ENCODE measurements at regions not wholly inside any gene's neighbourhood (a gene's known extent, or its start where the extent isn't known, plus 50 kb on each side); places are given as distances from the start of the nearest gene placed in this dataset.

GRCh38 chr13:107590556-107590955 is 624.8 kb downstream of the LIG4 start:
- Histone ChIP-seq H3K79me2 (ENCODE audit: insufficient read depth, low read length) (no peaks in the 10 kb centered on the region), H3K14ac (ENCODE audit: insufficient read depth, low read length) (no peak overlapping the region), H3K4me2 (ENCODE audit: insufficient read depth, insufficient read length, low read length) (no peak overlapping the region), H3K9me3 (ENCODE audit: control insufficient read depth, low read depth, low read length) (no peaks in the 10 kb centered on the region), H2BK20ac (ENCODE audit: low read depth, low read length, poor library complexity, severe bottlenecking) (no peak overlapping the region), H3K79me1 (ENCODE audit: insufficient read depth, low read depth, low read length, poor library complexity, severe bottlenecking) (no peaks in the 10 kb centered on the region), H2BK120ac (ENCODE audit: low read depth, low read length, poor library complexity, severe bottlenecking) (no peak overlapping the region), H3K23ac (ENCODE audit: insufficient read length, low read depth, low read length) (no peak overlapping the region), H3K4me1 (ENCODE audit: insufficient read depth, low read length) (no peaks in the 10 kb centered on the region), H4K5ac (ENCODE audit: insufficient read length, low read depth, low read length) (no peak overlapping the region), H3K56ac (ENCODE audit: insufficient read length, low read depth, low read length) (no peak overlapping the region), H3K4ac (ENCODE audit: low read depth, low read length) (no peak overlapping the region), H2AK5ac (ENCODE audit: insufficient read length, low read length) (no peak overlapping the region), H2BK5ac (ENCODE audit: insufficient read length, low read length) (no peak overlapping the region), H3K27ac (ENCODE audit: insufficient read length, low read depth, low read length) (no peak overlapping the region), H3K9ac (ENCODE audit: extremely low read depth, insufficient read length, low read length) (no peak overlapping the region), H2BK12ac (ENCODE audit: insufficient read length, low read depth, low read length) (no peak overlapping the region), H3K27me3 (ENCODE audit: insufficient read depth, low read length) (no peaks in the 10 kb centered on the region), H4K20me1 (ENCODE audit: control insufficient read depth, insufficient read depth, insufficient read length) (no peaks in the 10 kb centered on the region), H3K18ac (ENCODE audit: insufficient read length, low read depth, low read length) (no peak overlapping the region), H2BK15ac (ENCODE audit: low read depth, low read length) (no peak overlapping the region), H4K91ac (ENCODE audit: insufficient read length, low read depth, low read length) (no peak overlapping the region), H4K8ac (replicated peaks; ENCODE audit: insufficient read length, low read depth, low read length) (no peak overlapping the region), H3T11ph (ENCODE audit: low read length) (no peak overlapping the region), H2AFZ (ENCODE audit: low read length) (no peak overlapping the region), H3K23me2 (ENCODE audit: insufficient read length, low read depth, low read length, poor library complexity, severe bottlenecking) (no peaks in the 10 kb centered on the region)
- H3K9me3 Mint-ChIP-seq: no peaks in the 10 kb centered on the region
- no peaks in the 10 kb centered on the region for H3K4me1 Mint-ChIP-seq
- no peak overlapping the region for H3K27ac Mint-ChIP-seq
- no CpG with 5 or more reads among the region's 3 CpGs for WGBS (ENCODE audit: extremely low coverage, insufficient read length, low lambda C conversion rate)
- H3K4me3 Mint-ChIP-seq: no peak overlapping the region
- H3K27me3 Mint-ChIP-seq (ENCODE audit: low read depth): peaks cover 27% of the 10 kb centered on the region
- TF ChIP-seq, protein P1, sequence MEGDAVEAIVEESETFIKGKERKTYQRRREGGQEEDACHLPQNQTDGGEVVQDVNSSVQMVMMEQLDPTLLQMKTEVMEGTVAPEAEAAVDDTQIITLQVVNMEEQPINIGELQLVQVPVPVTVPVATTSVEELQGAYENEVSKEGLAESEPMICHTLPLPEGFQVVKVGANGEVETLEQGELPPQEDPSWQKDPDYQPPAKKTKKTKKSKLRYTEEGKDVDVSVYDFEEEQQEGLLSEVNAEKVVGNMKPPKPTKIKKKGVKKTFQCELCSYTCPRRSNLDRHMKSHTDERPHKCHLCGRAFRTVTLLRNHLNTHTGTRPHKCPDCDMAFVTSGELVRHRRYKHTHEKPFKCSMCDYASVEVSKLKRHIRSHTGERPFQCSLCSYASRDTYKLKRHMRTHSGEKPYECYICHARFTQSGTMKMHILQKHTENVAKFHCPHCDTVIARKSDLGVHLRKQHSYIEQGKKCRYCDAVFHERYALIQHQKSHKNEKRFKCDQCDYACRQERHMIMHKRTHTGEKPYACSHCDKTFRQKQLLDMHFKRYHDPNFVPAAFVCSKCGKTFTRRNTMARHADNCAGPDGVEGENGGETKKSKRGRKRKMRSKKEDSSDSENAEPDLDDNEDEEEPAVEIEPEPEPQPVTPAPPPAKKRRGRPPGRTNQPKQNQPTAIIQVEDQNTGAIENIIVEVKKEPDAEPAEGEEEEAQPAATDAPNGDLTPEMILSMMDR (conservative IDR thresholded peaks at IDR 0.05): no peak
- H3K36me3 Mint-ChIP-seq (ENCODE audit: insufficient read depth in 1 of 3, low read depth in 3 of 3): no peaks in the 10 kb centered on the region
- no peak for DNase-seq

All from H9 (cell line).